K562 (cell line): ENCODE measurements at regions not wholly inside any gene's neighbourhood (a gene's known extent, or its start where the extent isn't known, plus 50 kb on each side); places are given as distances from the start of the nearest gene placed in this dataset.

ENCODE experiments used
- ADNP ChIP-seq: fragments of 200-800 bp; sonication (Bioruptor generic); IDR thresholded peaks from 2 replicates; pipeline ENCODE4 v1.6.1; 2016; ENCODE audit warnings: missing genetic modification characterization, missing compliant biosample characterization
- HMG20B ChIP-seq: fragments of 250-450 bp; sonication (Bioruptor Pico); IDR thresholded peaks from 2 replicates; pipeline ENCODE4 v1.5.0; 2021; ENCODE audit warnings: mild to moderate bottlenecking
- HNRNPK ChIP-seq: fragments of 200-400 bp; formaldehyde crosslinking; IDR thresholded peaks from one replicate; pipeline ENCODE4 v1.6.1; 2018; ENCODE audit warnings: mild to moderate bottlenecking, low read depth, low read length; ENCODE audit not compliant: poor library complexity, severe bottlenecking
- KLF16 ChIP-seq: IDR thresholded peaks from 2 replicates; pipeline ENCODE4 v1.6.1; 2016; ENCODE audit warnings: antibody characterized with exemption
- NR2C2 ChIP-seq, 2 experiments: fragments of 200-800 bp in 1 of 2; sonication (Bioruptor generic) in 1 of 2; sonication (generic) in 1 of 2; formaldehyde crosslinking in 1 of 2; IDR thresholded peaks; 2 replicates each; pipeline versions ENCODE4 v1.6.1 to v1.8.0; 2016 to 2022; ENCODE audit warnings: mild to moderate bottlenecking in 1 of 2, missing compliant biosample characterization in 1 of 2, missing genetic modification characterization in 1 of 2, missing genetic modification reagents in 1 of 2
- PTRF ChIP-seq: fragments of 450-650 bp; IDR thresholded peaks from 2 replicates; pipeline ENCODE4 v1.6.1; 2016; ENCODE audit warnings: mild to moderate bottlenecking, missing genetic modification characterization, missing compliant biosample characterization
- RAD21 ChIP-seq, 2 experiments: fragments of 250-450 bp in 1 of 2; fragments of 450-650 bp in 1 of 2; sonication (Bioruptor Pico) in 1 of 2; formaldehyde crosslinking in 1 of 2; IDR thresholded peaks in 1 of 2; conservative IDR thresholded peaks in 1 of 2; 2 replicates each; pipeline versions ENCODE4 v1.4.0 to v1.8.0; 2020 to 2022; ENCODE audit warnings: mild to moderate bottlenecking in 2 of 2, moderate library complexity in 1 of 2
- RBBP5 ChIP-seq: fragments of 200-600 bp; sonication (generic); IDR thresholded peaks from 2 replicates; pipeline ENCODE4 v1.6.1; 2012; ENCODE audit warnings: borderline replicate concordance, mild to moderate bottlenecking, low read length, control low read depth, inconsistent platforms; ENCODE audit not compliant: insufficient read depth, poor library complexity, severe bottlenecking
- SIN3B ChIP-seq: fragments of 450-650 bp; IDR thresholded peaks from 2 replicates; pipeline ENCODE4 v1.6.1; 2017; ENCODE audit warnings: low read depth, mild to moderate bottlenecking, moderate library complexity
- TCF7 ChIP-seq: sonication (generic); IDR thresholded peaks from 2 replicates; pipeline ENCODE4 v1.6.1; 2016; ENCODE audit warnings: antibody characterized with exemption, borderline replicate concordance
- THAP7 ChIP-seq: fragments of 250-450 bp; sonication (Bioruptor Pico); IDR thresholded peaks from 2 replicates; pipeline ENCODE4 v1.5.0; 2021
- UBTF ChIP-seq, 2 experiments: IDR thresholded peaks; 2 replicates each; pipeline ENCODE4 v1.6.1; 2012; ENCODE audit warnings: improper control_type of control experiment in 2 of 2, low read depth in 2 of 2, low read length in 2 of 2, borderline replicate concordance in 1 of 2
- ZBTB12 ChIP-seq: fragments of 250-450 bp; sonication (Bioruptor Pico); IDR thresholded peaks from 2 replicates; pipeline ENCODE4 v1.4.0; 2020
- ZBTB5 ChIP-seq: fragments of 450-650 bp; IDR thresholded peaks from 2 replicates; pipeline ENCODE4 v1.6.1; 2017; ENCODE audit warnings: antibody characterized with exemption
- ZNF277 ChIP-seq: fragments of 250-450 bp; sonication (Bioruptor Pico); IDR thresholded peaks from 2 replicates; pipeline ENCODE4 v1.8.0; 2022; ENCODE audit warnings: inconsistent platforms, mild to moderate bottlenecking, moderate library complexity, borderline replicate concordance
- ZNF311 ChIP-seq: fragments of 250-450 bp; sonication (Bioruptor Pico); IDR thresholded peaks from 2 replicates; pipeline ENCODE4 v1.4.0; 2020; ENCODE audit warnings: mild to moderate bottlenecking, moderate library complexity
- ZNF511 ChIP-seq: sonication (generic); formaldehyde crosslinking; IDR thresholded peaks from 2 replicates; pipeline ENCODE4 v1.8.0; 2022; ENCODE audit warnings: mild to moderate bottlenecking, missing genetic modification reagents
- ZNF696 ChIP-seq: fragments of 250-450 bp; sonication (Bioruptor Pico); conservative IDR thresholded peaks from 2 replicates; pipeline ENCODE4 v1.4.0; 2020; ENCODE audit warnings: mild to moderate bottlenecking, moderate library complexity
- ZSCAN29 ChIP-seq: fragments of 450-650 bp; IDR thresholded peaks from 2 replicates; pipeline ENCODE4 v1.6.1; 2017

- TF ChIP-seq UBTF (IDR thresholded peaks at IDR 0.05; ENCODE audit: borderline replicate concordance in 1 of 2, low read depth in 2 of 2, low read length in 2 of 2) (peak; percentile 37 to 88; a peak in 2 of 4 replicates), ZSCAN29 (no peak), HMG20B (CRISPR knock-in tag) (no peak), HNRNPK (no peak), SIN3B (no peak), ADNP (tag) (no peak), TCF7 (no peak), PTRF (tag) (no peak), ZNF696 (CRISPR knock-in tag) (no peak), RBBP5 (no peak), ZBTB12 (CRISPR knock-in tag) (no peak), ZNF277 (CRISPR knock-in tag) (no peak), NR2C2 (CRISPR knock-in tag; IDR thresholded peaks at IDR 0.05) (peak; percentile 44; the same call in 1 of the 2 replicates), NR2C2 (tag; IDR thresholded peaks at IDR 0.05) (peak; percentile 32; the same call in 1 of the 2 replicates), RAD21 (CRISPR knock-in tag; conservative IDR thresholded peaks at IDR 0.05 in 1 of 2, IDR thresholded peaks at IDR 0.05 in 1 of 2) (peak; percentile 94 to 97), ZBTB5 (no peak), ZNF511 (CRISPR knock-in tag) (no peak; the same call in 1 of the 2 replicates), KLF16 (0 out of 2 replicates have a peak, but pooled peaks have one; percentile 49), ZNF311 (CRISPR knock-in tag) (no peak), THAP7 (no peak)
Observed at GRCh38 chr6:27772261-27773001, 139.8 kb downstream of the OR2B2 start (continued).
